Suprapubic skin (tissue), 4 donors: ENCODE measurements at regions not wholly inside any gene's neighbourhood (a gene's known extent, or its start where the extent isn't known, plus 50 kb on each side); places are given as distances from the start of the nearest gene placed in this dataset.

Source experiments
- EP300 ChIP-seq: sonication (generic); formaldehyde crosslinking; IDR thresholded peaks from one replicate; pipeline ENCODE4 v1.6.1; 2017; ENCODE audit warnings: antibody characterized with exemption
- POLR2A ChIP-seq, 2 donors: fragments of 450-650 bp; IDR thresholded peaks; one replicate each; pipeline ENCODE4 v1.6.1; 2017; ENCODE audit warnings: antibody characterized with exemption in 2 of 2, mild to moderate bottlenecking in 2 of 2, moderate library complexity in 2 of 2
- POLR2AphosphoS5 ChIP-seq, 3 donors: sonication (generic); formaldehyde crosslinking; IDR thresholded peaks; one replicate each; pipeline ENCODE4 v1.6.1; 2017; ENCODE audit warnings: antibody characterized with exemption in 3 of 3
- TF ChIP-seq, protein P1 (sequence below), 2 donors: fragments of 200-600 bp in 1 of 2; fragments of 450-650 bp in 1 of 2; sonication (generic) in 1 of 2; IDR thresholded peaks; one replicate each; pipeline ENCODE4 v1.5.1; 2016 to 2019; ENCODE audit warnings: antibody characterized with exemption in 2 of 2, mild to moderate bottlenecking in 1 of 2, moderate library complexity in 1 of 2

DNA sequence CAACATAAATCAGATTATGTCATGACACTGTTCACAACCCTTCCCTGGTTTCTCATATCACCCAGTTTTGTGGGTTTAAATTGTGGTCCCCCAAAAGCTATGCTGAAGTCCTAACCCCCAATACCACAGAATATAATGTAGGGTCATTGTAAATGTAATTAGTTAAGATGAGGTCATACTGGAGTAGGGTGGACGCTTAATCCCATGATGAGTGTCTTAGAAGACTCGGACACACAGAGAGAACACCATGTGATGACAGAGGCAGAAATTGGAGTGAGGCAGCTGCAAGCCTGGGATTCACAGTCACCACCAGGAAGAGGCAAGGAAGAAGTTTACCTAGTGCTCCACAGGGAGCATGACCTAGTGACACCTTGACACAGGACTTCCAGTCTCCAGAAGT, 197.8 kb downstream of the SALL1 start:
- TF ChIP-seq, protein P1, sequence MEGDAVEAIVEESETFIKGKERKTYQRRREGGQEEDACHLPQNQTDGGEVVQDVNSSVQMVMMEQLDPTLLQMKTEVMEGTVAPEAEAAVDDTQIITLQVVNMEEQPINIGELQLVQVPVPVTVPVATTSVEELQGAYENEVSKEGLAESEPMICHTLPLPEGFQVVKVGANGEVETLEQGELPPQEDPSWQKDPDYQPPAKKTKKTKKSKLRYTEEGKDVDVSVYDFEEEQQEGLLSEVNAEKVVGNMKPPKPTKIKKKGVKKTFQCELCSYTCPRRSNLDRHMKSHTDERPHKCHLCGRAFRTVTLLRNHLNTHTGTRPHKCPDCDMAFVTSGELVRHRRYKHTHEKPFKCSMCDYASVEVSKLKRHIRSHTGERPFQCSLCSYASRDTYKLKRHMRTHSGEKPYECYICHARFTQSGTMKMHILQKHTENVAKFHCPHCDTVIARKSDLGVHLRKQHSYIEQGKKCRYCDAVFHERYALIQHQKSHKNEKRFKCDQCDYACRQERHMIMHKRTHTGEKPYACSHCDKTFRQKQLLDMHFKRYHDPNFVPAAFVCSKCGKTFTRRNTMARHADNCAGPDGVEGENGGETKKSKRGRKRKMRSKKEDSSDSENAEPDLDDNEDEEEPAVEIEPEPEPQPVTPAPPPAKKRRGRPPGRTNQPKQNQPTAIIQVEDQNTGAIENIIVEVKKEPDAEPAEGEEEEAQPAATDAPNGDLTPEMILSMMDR (IDR thresholded peaks at IDR 0.05), result no peak
- no peak for TF ChIP-seq POLR2AphosphoS5 (IDR thresholded peaks at IDR 0.05)
- TF ChIP-seq POLR2A (IDR thresholded peaks at IDR 0.05), result no peak
- no peak for TF ChIP-seq EP300
